Omental fat pad (tissue), 3 donors: ENCODE measurements at regions not wholly inside any gene's neighbourhood (a gene's known extent, or its start where the extent isn't known, plus 50 kb on each side); places are given as distances from the start of the nearest gene placed in this dataset.

Experiments used
- ATAC-seq: fragments of 150-250 bp; one replicate; pipeline ENCODE4 v1.9.1; 2016; ENCODE audit warnings: mild to moderate bottlenecking, moderate library complexity; ENCODE audit not compliant: low FRiP score
- DNase-seq: peaks from one replicate; pipeline ENCODE4 v3.0.0-alpha.2; 2019; ENCODE audit warnings: low spot score
- CTCF ChIP-seq, 3 donors: fragments of 450-650 bp; IDR thresholded peaks; one replicate each; pipeline ENCODE4 v1.5.1; 2016 to 2017; ENCODE audit warnings: antibody characterized with exemption in 3 of 3, mild to moderate bottlenecking in 3 of 3, moderate library complexity in 2 of 3

- ATAC-seq (no peak), DNase-seq (no peak)
- TF ChIP-seq CTCF (IDR thresholded peaks at IDR 0.05): no peak
Observed at GRCh38 chr13:78977311-78977710, 318.4 kb upstream of the OBI1 start.

- no peak for ATAC-seq
- no peak for DNase-seq
- TF ChIP-seq CTCF (IDR thresholded peaks at IDR 0.05): no peak
Observed at GRCh38 chr13:78976696-78977095, 317.7 kb upstream of the OBI1 start.

- no peak for ATAC-seq
- TF ChIP-seq CTCF (IDR thresholded peaks at IDR 0.05): no peak
- no peak for DNase-seq
Observed at GRCh38 chr13:78972561-78972960, 313.6 kb upstream of the OBI1 start.

GRCh38 chr13:78971355-78972025 is 312.5 kb upstream of the OBI1 start:
- no peak for DNase-seq
- ATAC-seq: no peak
- no peak for TF ChIP-seq CTCF (IDR thresholded peaks at IDR 0.05)

- TF ChIP-seq CTCF (IDR thresholded peaks at IDR 0.05): no peak
- ATAC-seq: no peak
- DNase-seq: no peak
Observed at GRCh38 chr13:78960881-78961280, 301.9 kb upstream of the OBI1 start.

- TF ChIP-seq CTCF (IDR thresholded peaks at IDR 0.05): no peak
- no peak for ATAC-seq
- no peak for DNase-seq
Observed at GRCh38 chr13:78958006-78958405, 299.1 kb upstream of the OBI1 start.

- DNase-seq: no peak
- no peak for ATAC-seq
- TF ChIP-seq CTCF (IDR thresholded peaks at IDR 0.05): no peak
Observed at GRCh38 chr13:78940455-78941130, 281.6 kb upstream of the OBI1 start.
